Hematopoietic multipotent progenitor cell treated with erythropoietin and hydrocortisone succinate and interleukin-3 and kit ligand, for 8 days (in vitro differentiated cells): ENCODE measurements at regions not wholly inside any gene's neighbourhood (a gene's known extent, or its start where the extent isn't known, plus 50 kb on each side); places are given as distances from the start of the nearest gene placed in this dataset.
A peak's percentile ranks its signal among the peaks of the same experiment; 100 is the strongest.
"Not testable (repeated sequence)": the region's sequence is repeated elsewhere in the genome, so short reads cannot be mapped to it uniquely, and the experiment has no call there.

ENCODE experiments used
- DNase-seq: peaks from one replicate; pipeline ENCODE4 v3.0.0-alpha.2; 2015

DNA sequence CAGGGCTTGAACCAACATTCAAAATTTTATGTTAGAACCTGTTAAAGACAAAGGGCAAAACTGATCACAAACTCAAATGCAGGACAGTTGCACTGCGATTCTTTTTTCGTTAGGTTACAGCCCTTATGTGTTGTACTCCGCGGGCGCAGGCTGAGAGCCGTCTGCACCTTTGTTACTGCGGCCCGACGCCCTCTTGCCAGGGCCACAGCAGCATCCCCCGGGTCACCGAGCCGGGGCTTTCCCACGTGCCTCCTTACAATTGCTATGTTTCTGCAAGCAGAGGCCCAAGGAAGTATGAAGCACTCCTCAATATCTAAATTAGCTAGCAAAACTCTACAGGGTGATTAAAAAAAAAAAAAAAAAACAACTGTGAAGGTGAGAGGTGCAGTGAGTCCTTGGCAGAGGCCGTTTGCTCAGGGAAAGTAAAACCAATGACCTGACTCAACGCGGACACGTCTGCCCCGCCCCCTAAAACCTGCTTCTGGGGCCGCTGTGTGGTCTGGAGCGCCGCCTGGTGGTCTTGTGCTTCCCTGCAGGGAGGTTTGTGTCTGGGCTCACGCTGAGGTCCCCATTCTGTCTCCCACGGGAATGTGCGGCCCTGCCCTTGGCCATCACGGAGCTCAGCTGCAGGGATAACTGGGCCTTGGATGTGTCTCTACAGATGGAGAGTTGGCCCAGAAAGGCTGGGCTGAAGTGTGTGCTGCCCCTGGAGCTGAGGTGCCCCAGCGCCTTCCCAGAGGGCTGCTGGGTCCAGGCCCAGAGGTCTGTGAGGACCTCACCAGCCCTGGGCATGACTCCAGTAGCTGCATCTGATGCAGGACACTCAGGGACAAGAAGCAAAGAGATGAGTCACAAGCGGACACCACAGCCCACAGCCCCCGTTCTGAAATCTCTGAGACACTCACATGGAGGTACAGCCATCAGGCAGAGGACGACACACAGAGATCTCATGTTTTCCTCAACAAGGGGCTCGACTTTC is 418.5 kb downstream of the TMEM121 start:
- DNase-seq: peak; percentile 76

DNA sequence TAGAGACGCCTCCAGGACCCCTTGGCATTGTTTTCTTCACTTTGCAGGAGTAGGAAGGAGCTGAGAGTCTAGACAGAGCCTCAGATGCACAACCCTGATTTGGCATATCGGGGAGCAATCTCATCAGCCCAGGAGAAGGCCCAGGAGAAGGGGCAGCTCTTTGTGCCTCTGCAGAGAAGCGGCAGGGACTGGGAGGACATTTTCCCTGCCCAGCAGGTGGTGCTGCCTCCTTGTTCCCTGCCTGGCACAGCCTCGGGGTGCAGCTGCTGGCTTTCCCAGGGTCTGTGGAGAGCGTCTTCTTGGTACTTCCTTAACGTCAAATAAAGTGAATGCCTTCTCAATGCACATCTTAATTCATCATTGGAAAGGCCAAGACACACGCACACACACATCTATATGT is 419.5 kb downstream of the TMEM121 start:
- DNase-seq: peak; percentile 46

DNA sequence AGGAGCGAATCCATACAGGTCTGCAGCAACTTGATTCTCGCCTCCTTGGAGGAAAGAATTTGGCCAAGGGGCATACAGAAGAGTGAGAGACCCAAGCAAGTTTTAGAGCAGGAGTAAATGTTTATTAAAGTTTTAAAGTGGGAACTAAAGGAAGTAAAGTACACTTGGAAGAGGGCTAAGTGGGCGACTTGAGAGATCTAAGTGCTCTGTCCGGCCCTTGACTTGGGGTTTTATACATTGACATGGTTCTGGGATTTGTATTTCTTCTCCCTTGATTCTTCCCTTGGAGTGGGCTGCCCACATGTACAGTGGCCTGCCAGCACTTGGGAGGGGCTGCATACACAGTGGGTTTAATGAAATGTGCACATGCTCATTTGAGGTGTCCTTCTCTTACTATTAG is 421.2 kb downstream of the TMEM121 start:
- no peak for DNase-seq

DNA sequence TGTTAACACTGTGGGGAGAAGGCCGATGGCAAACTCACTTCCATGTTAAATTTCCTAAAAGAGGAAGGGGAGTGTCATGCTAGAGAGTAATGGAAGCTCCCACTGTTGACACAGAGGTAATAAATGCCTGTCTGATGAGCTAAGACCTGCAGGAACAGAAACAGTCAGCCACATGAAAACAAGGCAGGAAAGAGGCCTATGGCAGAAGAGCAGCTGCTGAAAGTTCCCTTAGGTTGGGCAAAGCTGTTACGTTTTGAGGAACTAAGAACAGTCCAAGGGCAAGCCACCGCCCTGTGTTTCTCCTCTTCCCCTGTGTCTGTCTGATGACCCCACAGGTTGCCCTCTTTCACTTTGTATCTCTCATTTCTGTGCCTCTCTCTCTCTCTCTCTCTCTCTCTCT is 422.6 kb downstream of the TMEM121 start:
- DNase-seq: not testable (repeated sequence)

DNA sequence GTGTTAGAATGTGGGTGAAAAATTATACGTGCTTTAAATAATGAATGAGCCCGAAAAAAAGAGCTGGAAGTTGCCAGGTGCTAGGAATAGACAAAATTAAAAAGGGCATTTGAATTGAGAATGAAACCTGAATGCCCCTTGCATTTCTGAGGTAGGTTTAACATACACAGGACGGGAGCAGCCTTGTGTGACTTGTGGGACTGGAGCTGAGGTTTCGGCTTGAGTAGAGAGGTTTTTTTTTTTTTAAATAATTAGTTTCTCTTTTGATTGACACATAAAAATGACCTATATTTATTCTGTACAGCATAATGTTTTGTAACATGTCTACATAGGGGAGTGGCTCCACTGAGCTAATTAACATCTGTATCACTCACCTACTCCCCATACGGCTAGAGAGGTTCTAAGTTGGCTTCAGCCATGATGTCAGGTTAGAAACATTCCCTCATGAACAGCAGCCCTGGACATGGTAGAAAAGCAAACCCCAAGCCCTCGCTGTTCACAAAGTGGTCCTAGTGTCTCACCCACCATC is 424.0 kb downstream of the TMEM121 start:
- DNase-seq: not testable (repeated sequence)

DNA sequence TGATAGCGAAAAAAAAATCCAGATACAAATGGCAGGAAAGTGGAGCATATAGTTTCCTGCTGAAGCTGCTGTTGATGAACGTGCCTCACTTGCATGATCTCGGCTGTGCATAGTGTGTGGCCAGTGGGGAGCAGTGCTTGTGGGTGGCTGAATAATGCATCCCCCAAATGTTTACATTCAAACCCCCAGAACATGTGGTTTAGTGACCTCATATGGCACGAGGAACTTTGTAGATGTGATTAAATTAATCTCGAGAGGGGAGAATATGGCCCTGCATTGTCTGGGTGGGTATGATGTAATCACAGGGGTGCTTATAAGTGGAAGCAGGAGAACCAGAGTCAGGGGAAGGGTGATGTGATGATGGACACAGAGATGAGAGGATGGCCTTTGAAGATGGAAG is 425.0 kb downstream of the TMEM121 start:
- DNase-seq: no peak

DNA sequence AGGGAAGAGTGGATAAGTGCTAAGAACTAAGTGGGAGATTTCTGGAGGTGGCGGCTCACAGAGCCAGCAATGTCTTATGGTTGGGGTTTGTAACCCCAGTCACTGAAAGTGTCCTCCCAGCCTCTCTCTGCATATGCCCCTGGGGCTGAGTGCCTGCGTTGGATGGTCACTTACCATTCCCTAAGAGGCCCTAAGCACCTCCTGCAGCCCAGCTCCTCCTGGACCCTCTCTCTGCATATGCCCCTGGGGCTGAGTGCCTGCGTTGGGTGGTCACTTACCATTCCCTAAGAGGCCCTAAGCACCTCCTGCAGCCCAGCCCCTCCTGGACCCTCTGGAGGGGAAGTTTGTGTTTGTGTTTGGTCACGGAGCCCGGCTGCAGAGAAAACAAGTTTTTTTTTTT is 425.8 kb downstream of the TMEM121 start:
- no peak for DNase-seq

DNA sequence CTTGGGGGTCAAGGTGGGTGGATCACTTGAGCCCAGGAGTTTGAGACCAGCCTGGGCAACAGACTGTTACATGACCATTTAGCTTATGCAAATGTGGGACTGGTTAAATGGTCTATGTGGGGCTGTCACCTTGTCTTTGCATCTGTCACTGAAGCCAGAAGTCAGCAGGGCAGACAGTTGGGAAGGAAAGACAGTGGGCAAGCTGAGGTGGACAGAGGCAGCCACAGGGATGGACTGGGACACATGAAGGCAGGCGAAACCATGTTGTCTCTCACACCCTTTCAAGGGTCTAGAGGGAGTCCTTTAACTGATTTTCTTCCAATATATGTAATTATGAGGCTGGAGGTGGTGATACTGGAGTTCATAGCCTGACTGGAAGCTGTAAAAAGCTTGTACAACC is 426.4 kb downstream of the TMEM121 start:
- DNase-seq: no peak

DNA sequence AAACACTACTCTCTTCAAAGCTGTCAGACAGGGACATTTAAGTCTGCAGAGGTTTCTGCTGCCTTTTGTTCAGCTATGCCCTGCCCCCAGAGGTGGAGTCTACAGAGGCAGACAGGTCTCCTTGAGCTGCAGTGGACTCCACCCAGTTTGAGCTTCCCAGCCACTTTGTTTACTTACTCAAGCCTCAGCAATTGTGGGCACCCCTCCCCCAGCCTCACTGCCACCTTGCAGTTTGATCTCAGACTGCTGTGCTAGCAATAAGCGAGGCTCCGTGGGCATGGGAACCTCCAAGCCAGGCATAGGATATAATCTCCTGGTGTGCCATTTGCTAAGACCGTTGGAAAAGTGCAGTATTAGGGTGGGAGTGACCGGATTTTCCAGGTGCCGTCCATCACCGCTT is 435.2 kb downstream of the TMEM121 start:
- DNase-seq: not testable (repeated sequence)

DNA sequence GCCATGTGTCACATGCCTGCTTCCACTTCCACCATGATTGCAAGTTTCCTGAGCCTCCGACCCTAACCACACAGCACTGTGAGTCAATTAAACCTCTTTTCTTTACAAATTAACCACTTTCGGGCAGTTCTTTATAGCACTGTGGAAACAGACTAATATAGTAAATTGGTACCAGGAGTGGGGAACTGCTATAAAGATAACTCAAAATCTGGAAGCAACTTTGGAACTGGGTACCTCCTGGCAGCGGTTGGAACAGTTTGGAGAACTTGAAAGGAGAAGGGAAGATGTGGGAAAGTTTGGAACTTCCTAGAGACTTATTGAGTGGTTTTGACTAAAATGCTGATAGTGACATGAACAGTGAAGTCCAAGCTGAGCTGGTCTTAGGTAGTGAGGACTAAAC is 436.1 kb downstream of the TMEM121 start:
- no peak for DNase-seq

DNA sequence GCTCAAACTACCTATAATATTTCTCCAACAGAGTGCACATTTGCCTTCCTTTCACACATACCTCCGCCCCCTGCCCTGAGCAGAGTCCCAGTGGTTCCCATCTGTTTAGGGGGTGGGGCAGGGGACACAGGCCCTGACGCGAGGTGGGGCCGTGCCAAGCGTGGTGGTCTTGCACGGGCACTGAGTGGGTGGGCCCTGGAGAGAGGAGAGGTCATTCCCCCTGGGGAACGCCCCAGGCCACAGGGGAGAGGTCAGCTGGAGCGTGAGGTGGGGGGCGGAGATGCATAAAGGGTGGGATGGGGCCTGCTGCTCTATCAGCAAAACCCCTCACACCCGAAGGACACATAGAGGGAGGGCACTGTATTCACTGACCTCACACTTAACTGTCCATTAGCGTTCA is 441.9 kb downstream of the TMEM121 start:
- DNase-seq: no peak

DNA sequence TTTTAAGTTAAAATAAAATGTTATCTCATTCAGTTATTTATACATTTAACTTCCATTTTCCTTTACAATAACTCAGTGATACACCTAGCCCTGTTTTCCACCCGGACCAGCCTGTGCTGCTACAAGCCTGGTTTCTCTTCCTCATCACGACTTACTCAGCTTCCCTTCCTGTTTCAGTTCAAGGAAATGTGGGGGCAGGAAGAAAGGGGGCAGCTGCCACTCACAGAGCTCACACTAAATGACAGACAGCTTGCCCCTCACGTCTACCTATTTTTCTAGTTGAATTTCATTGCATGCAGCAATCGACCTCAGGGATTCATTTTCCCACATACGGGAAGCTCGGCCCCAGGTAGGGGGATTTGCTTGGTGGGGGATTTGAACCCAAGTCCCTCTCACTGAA is 442.6 kb downstream of the TMEM121 start:
- DNase-seq: not testable (repeated sequence)

DNA sequence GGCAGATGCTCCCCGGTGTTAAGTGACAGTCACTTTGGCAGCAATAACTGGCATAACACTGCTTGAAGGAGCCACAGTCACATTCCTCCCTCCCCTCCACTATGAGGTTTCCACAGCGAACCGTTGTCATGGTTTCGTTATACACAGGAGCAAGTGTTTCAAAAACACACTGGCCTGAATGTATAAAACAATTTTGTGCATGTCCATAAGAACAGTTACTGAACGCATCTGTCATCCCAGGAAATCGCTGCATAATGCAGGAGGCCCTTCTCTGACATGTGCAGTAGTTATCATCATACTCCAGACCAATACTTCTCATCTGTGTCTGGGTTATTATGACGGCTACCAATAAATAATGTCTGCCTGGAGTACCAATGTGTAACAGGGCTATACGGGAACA is 444.4 kb downstream of the TMEM121 start:
- not testable (repeated sequence) for DNase-seq

DNA sequence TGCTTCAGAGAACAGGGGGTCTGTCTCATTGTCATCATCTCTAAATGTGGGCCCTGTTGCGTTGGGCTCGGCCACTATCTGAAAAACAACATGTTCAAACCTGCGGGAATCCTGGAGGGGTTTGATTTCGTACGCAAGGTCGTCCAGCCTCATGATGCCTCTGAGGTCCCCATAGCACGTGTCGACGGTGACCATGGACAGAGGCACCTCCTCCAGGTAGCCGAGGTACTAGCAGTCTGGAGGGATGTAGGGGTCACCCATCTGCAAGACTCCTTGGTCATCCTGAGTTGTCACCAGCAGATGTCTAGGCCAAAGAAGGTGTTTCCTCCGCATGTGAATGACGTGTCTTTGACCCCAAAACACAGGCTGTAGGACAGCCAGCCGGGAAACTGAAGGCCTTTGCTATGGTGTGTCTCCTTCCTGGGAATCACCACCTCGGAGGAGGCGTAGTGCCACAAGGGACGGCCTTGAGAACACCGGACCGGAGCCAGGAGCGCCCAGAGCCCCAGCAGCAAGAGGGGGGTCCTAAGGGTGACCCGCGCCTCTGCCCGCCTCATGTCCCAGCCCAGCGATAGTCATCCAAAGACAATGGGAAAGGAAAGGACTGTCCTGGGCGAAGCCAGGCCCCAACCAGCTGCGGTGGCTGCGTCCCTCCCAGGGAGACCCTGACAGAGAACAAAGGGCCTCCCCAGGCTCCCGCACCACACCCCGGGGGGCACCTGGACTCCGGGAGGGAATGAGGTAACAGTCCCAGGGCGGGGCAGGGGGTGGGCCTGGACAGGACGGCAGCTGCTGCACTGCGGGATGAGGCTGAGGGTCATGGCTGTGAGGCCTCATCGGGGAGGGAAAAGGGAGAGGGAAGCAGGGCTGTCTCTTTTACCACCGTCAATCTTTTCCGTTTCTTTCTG is 445.5 kb downstream of the TMEM121 start:
- no peak for DNase-seq

DNA sequence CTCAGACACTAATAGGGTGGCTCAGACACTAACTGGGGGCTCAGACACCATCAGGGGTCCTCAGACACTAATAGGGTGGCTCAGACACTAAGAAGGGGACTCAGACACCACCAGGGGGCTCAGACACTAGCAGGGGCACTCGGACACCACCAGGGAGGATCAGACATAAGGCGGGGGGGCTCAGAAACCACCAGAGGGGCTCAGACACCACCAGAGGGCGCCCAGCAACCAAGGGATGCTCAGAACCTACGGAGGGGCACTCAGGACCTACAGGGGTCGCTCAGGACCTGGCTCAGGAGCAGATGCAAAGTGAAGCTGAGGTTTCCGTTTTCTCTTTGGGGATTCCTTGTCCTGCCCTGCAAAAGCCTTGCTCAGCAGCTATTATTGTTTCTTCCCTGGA is 448.5 kb downstream of the TMEM121 start:
- peak; percentile 73 for DNase-seq

DNA sequence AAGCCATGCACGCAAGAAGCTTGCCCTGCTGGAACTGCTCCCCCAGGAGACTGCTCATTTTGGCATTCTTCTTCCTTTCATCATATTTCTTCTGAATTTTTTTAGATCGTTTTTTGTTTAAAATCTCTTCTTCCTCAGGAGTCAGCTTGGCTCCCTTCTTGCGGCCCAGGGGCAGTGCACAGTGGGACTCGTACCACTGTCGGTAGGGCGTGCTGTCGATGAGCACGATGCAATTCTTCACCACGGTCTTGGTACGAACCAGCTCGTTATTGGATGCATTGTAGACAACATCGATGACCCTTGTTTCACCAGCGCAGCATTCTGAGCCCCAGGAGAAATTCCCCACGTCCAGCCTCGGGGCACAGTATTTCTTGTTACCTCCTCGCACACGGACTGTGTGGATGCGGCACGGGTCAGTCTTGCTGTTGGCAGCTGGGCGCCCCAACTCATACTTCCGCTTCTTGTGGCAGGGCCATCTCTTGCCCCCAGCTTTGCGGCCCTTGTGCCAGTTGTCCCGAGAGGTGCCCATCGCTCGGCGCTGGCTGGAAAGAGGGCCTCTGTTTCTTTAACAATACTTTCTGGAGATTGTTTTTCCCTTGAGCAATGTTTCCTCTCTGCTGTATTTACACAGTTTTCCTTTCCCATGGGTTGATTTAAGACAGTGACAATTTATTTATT is 452.4 kb downstream of the TMEM121 start:
- DNase-seq: no peak

DNA sequence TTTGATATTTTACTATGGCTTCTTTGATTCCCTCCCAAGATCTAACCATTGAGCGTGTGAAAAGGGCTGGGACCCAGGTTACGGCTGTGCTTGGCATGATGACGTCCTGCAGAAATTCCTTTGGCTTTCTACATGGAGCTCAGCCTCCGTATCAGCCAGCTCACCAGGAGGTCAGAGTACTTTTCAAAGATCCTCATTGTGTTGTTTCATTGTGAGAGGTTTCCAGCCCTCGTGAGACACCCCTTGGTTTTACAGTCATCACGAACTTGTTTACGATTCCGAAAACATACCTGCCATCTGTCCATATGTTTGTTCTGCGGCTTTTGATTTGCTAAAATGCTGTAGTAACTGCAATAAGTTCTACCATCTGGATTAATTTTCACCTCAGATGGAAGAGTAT is 453.1 kb downstream of the TMEM121 start:
- DNase-seq: no peak

DNA sequence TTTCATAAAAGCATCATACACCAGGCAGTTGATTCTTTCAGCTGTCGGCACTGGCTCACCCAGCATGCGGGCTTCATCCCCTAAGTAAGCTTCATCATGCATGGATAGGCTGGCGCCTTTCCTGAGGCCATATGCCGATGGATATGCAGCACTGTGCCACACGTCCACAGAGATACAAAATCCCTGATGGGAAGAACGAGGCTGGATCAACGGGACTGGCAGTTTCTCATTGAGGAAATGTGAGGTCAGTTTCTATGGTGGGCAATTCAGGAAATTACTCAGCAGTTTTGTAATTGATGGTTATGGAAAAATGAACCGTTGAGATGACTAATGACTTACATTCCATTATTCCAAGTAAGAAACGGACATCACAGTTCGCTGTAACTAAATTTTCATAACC is 453.8 kb downstream of the TMEM121 start:
- DNase-seq: peak; percentile 45

DNA sequence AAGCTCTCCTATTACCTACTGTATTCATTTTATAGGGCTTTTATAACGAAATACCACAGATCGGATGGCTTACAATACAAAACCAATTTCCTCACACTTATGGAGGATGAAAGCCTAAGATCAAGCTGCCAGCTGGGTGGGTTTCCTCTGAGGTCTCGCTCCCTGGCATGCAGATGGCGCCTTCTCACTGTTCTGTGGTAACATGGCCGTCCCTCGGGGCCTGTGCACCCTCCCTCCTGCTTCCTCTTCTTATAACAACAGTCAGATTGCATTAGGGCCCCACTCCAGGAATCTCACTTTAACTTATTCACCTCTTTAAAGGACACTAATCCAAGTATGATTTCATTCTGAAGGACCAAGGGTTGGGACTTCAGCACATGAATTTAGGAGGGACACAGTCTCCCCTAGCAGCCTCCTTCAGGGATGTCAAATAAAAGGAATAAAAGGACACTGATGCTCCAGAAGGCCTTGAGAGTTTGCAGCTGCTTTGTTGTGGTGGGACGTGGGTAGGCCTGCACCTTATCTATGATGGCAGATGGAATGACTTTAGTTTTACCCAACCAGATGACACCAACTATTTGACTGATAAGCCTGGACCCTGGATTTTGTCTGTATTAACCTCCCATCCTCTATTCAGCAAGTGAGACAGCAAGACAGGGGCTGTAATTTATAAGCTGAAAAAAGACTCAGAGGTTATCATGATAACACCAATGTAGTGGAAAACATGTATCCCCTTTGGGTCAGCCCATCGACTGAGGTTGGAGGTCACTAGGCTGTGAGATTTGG is 455.3 kb downstream of the TMEM121 start:
- peak; percentile 97 for DNase-seq

DNA sequence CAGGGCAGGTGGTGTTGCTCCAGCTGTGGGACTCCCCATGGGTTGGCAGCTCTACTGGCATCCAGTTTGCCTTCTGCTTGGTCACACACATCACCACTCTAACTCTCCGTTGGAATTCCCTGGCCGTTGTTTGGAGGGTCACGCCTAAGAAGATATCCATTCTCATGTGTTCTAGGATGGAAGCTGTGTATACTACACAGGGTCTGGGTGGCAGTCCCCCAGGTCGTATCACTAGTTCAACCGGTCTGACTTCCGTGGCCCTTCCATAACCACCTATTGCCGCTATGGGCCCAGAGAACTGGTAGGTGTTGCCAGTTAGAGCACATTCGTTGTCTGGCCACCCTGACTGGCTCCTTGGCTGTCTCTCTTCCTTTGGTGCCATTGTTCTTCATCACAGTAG is 456.3 kb downstream of the TMEM121 start:
- DNase-seq: no peak

DNA sequence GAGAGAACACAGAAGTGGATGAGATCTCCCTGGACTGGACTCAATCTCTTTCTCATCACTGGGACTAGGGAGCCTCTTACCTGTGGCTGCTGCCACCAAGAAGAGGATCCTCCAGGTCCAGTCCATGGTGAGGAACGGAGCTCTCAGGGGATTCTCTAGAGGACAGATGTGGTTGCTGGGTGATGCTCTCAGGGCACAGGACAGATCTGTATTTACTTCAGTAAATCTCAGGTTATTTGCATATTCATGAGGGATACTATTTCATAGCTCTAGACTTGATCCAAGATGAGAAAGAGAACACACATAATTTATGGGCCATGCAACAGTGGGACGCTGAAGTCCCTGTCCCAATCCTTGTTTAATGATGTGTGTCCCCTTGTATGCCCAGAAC is 460.5 kb downstream of the TMEM121 start:
- DNase-seq: no peak

DNA sequence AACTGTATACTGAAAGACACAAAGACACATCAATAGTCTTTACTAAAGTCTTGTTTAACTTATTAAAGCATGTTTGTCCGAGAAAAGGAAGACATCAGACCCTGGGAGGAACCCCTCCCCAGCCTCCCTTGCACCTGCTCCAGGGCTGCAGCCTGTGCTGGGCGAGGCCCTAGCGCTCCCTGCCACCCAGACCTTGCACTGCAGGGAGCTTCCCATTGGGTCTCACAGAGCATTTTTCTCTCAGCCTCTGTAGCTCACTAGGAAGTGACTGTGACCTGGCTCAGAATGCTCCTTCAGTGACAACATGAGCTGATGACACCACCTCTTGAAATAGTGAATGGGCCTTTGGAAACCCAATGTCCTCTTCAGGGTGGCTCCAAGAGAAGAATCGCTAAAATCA is 461.2 kb downstream of the TMEM121 start:
- no peak for DNase-seq
